Neural crest cell (in vitro differentiated cells): ENCODE measurements at regions not wholly inside any gene's neighbourhood (a gene's known extent, or its start where the extent isn't known, plus 50 kb on each side); places are given as distances from the start of the nearest gene placed in this dataset.

ENCODE experiments used
- DNase-seq: peaks from one replicate; pipeline ENCODE4 v3.0.0; 2021; ENCODE audit warnings: low read depth, mixed read lengths, low spot score
- H3K27ac Mint-ChIP-seq: one replicate; pipeline ENCODE4 v1.8.0; 2021; ENCODE audit warnings: mild to moderate bottlenecking, mixed read lengths; ENCODE audit not compliant: unreplicated experiment
- H3K27me3 Mint-ChIP-seq: 2 replicates; pipeline ENCODE4 v1.8.0; 2021; ENCODE audit warnings: low read depth, mild to moderate bottlenecking, mixed read lengths
- H3K36me3 Mint-ChIP-seq: 2 replicates; pipeline ENCODE4 v1.8.0; 2021; ENCODE audit warnings: low read depth, mild to moderate bottlenecking, mixed read lengths
- H3K4me1 Mint-ChIP-seq: 2 replicates; pipeline ENCODE4 v1.8.0; 2021; ENCODE audit warnings: mixed read lengths
- H3K4me3 Mint-ChIP-seq: one replicate; pipeline ENCODE4 v1.8.0; 2021; ENCODE audit warnings: mild to moderate bottlenecking, mixed read lengths
- H3K9me3 Mint-ChIP-seq: 2 replicates; pipeline ENCODE4 v1.8.0; 2021; ENCODE audit warnings: mixed read lengths
- TF ChIP-seq, protein P1 (sequence below): fragments of 200-600 bp; sonication (generic); conservative IDR thresholded peaks from 2 replicates; pipeline ENCODE4 v1.5.0; 2021; ENCODE audit warnings: antibody characterized with exemption, mild to moderate bottlenecking

GRCh38 chr6:102525336-102525735, 1131.8 kb downstream of the GRIK2 start:
- Mint-ChIP-seq H3K36me3 (no peaks in the 10 kb centered on the region), H3K27ac (no peak overlapping the region), H3K27me3 (no peaks in the 10 kb centered on the region), H3K9me3 (no peaks in the 10 kb centered on the region), H3K4me1 (no peaks in the 10 kb centered on the region), H3K4me3 (no peak overlapping the region)
- TF ChIP-seq, protein P1, sequence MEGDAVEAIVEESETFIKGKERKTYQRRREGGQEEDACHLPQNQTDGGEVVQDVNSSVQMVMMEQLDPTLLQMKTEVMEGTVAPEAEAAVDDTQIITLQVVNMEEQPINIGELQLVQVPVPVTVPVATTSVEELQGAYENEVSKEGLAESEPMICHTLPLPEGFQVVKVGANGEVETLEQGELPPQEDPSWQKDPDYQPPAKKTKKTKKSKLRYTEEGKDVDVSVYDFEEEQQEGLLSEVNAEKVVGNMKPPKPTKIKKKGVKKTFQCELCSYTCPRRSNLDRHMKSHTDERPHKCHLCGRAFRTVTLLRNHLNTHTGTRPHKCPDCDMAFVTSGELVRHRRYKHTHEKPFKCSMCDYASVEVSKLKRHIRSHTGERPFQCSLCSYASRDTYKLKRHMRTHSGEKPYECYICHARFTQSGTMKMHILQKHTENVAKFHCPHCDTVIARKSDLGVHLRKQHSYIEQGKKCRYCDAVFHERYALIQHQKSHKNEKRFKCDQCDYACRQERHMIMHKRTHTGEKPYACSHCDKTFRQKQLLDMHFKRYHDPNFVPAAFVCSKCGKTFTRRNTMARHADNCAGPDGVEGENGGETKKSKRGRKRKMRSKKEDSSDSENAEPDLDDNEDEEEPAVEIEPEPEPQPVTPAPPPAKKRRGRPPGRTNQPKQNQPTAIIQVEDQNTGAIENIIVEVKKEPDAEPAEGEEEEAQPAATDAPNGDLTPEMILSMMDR = no peak
- DNase-seq = no peak

DNA sequence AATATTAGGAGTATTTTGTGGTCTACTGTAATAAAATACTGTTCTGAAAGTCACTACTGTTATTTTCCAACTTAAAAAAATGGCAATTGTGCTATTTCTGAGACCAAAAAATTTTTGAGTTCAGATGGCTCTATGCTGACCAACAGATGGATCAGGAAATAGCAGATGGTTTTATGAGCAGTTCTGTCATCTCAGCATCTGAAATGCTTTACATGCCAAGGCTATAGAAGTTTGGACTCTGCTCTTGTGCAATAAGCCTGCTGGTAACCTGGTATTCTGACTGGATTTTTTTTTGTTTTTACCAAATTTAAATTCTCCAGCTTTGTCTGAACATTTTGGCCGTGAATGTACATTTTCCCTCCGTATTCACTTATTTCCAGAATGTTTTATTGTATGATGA, 1127.5 kb downstream of the GRIK2 start:
- no peak for DNase-seq
- no peaks in the 10 kb centered on the region for H3K36me3 Mint-ChIP-seq
- H3K9me3 Mint-ChIP-seq = no peaks in the 10 kb centered on the region
- H3K4me3 Mint-ChIP-seq = no peak overlapping the region
- H3K27me3 Mint-ChIP-seq = no peaks in the 10 kb centered on the region
- TF ChIP-seq, protein P1 = no peak
- no peak overlapping the region for H3K27ac Mint-ChIP-seq
- H3K4me1 Mint-ChIP-seq = no peaks in the 10 kb centered on the region

DNA sequence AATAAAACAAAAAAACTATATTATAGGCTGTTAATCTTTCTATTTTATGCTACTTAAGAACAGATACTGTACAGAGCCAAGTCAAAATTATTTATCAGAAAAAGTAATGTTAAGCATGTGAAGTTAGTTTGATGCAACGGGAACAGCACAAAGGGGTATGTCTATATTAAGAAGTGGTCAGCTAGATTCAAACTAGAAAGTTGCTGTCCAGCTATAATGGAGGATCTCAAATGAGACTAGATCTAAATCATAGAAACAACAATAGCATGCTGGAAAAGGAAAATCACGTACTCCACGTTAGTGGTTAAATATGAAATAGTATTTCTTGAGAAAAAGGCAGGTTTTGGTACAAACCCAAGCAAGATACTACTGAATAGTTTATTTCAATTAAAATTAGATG, 1124.0 kb downstream of the GRIK2 start:
- no peaks in the 10 kb centered on the region for H3K9me3 Mint-ChIP-seq

DNA sequence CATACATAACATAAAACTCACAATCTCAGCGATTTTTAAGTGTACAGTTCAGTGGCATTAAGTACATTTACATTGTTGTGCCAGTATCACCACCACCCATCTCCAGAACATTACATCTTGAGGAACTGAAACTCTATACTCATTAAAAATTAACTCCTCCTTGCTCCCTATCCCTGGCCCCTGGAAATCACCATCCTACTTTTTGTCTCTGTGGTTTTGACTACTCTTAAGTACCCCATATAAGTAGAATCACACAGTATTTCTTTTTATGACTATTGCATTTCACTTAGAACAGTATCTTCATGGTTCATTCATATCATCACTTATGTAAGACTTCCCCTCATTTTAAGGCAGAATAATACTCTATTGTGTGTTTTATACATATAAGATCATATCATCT, 1108.1 kb downstream of the GRIK2 start:
- DNase-seq = no peak
- peaks cover 15% of the 10 kb centered on the region for H3K9me3 Mint-ChIP-seq
- H3K27ac Mint-ChIP-seq = no peak overlapping the region
- no peaks in the 10 kb centered on the region for H3K4me1 Mint-ChIP-seq
- no peak overlapping the region for H3K4me3 Mint-ChIP-seq
- TF ChIP-seq, protein P1 = no peak
- no peaks in the 10 kb centered on the region for H3K27me3 Mint-ChIP-seq
- no peaks in the 10 kb centered on the region for H3K36me3 Mint-ChIP-seq

More for the DNA sequence above, 1124.0 kb downstream of the GRIK2 start:
- Mint-ChIP-seq H3K27me3 (no peaks in the 10 kb centered on the region), H3K4me1 (no peaks in the 10 kb centered on the region), H3K27ac (no peak overlapping the region), H3K4me3 (no peak overlapping the region), H3K36me3 (no peaks in the 10 kb centered on the region)
- TF ChIP-seq, protein P1 = no peak
- no peak for DNase-seq

DNA sequence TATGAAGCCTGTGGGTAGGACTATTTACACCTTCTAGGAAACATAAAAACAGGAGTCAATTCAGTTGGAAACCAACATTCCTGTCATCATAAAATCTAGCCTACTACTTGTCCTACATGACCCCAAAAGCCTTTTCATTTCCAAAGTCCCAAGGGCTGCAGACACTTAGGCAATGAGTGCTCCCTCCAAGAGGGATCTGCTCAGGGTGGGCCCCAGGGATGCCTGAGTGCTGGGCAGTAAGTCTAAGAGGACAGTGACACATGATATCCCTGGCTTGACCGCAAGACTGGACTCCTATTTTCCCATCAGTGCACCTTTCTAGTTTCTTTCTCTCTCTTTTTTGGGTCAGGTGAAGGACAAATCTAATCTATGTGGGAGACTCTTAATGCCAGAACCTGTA, 1101.3 kb downstream of the GRIK2 start:
- Mint-ChIP-seq H3K4me1 (no peaks in the 10 kb centered on the region), H3K9me3 (peaks cover 11% of the 10 kb centered on the region), H3K27me3 (no peaks in the 10 kb centered on the region), H3K4me3 (no peak overlapping the region), H3K36me3 (no peaks in the 10 kb centered on the region), H3K27ac (no peak overlapping the region)
- DNase-seq = no peak
- TF ChIP-seq, protein P1 = no peak

- H3K27me3 Mint-ChIP-seq = no peaks in the 10 kb centered on the region
- H3K4me3 Mint-ChIP-seq = no peak overlapping the region
- H3K27ac Mint-ChIP-seq = no peak overlapping the region
- TF ChIP-seq, protein P1 = no peak
- no peak for DNase-seq
- peaks cover 14% of the 10 kb centered on the region for H3K9me3 Mint-ChIP-seq
- no peaks in the 10 kb centered on the region for H3K36me3 Mint-ChIP-seq
- H3K4me1 Mint-ChIP-seq = no peaks in the 10 kb centered on the region
Measured at GRCh38 chr6:102493485-102493884, 1100.0 kb downstream of the GRIK2 start.
